ENCODE measurements at regions not wholly inside any gene's neighbourhood (a gene's known extent, or its start where the extent isn't known, plus 50 kb on each side); places are given as distances from the start of the nearest gene placed in this dataset.
"Not testable (repeated sequence)": the region's sequence is repeated elsewhere in the genome, so short reads cannot be mapped to it uniquely, and the experiment has no call there.

DNA sequence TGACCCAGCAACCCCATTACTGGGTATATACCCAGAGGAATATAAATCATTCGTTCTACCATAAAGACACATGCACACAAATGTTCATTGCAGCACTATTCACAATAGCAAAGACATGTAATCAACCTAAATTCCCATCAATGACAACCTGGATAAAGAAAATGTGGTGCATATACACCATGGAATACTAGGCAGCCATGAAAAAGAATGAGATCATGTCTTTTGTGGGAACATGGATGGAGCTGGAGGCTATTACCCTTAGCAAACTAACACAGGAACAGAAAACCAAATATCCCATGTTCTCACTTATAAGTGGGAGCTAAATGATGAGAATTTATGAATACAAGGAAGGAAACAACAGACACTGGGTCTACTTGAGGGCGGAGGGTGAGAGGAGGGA, 53.7 kb upstream of the ALG13 start:
- TF ChIP-seq, protein P1, sequence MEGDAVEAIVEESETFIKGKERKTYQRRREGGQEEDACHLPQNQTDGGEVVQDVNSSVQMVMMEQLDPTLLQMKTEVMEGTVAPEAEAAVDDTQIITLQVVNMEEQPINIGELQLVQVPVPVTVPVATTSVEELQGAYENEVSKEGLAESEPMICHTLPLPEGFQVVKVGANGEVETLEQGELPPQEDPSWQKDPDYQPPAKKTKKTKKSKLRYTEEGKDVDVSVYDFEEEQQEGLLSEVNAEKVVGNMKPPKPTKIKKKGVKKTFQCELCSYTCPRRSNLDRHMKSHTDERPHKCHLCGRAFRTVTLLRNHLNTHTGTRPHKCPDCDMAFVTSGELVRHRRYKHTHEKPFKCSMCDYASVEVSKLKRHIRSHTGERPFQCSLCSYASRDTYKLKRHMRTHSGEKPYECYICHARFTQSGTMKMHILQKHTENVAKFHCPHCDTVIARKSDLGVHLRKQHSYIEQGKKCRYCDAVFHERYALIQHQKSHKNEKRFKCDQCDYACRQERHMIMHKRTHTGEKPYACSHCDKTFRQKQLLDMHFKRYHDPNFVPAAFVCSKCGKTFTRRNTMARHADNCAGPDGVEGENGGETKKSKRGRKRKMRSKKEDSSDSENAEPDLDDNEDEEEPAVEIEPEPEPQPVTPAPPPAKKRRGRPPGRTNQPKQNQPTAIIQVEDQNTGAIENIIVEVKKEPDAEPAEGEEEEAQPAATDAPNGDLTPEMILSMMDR (IDR thresholded peaks at IDR 0.05), result not testable (repeated sequence)
- not testable (repeated sequence) for TF ChIP-seq POLR2A (IDR thresholded peaks at IDR 0.05)

Data from body of pancreas (tissue), 4 donors.